Suppressor macrophage (primary cell): ENCODE measurements at regions not wholly inside any gene's neighbourhood (a gene's known extent, or its start where the extent isn't known, plus 50 kb on each side); places are given as distances from the start of the nearest gene placed in this dataset.
"Not testable (repeated sequence)": the region's sequence is repeated elsewhere in the genome, so short reads cannot be mapped to it uniquely, and the experiment has no call there.

Experiments used
- DNase-seq, 4 experiments: peaks; one replicate each; pipeline ENCODE4 v3.0.0-alpha.2; 2020 to 2022

DNA sequence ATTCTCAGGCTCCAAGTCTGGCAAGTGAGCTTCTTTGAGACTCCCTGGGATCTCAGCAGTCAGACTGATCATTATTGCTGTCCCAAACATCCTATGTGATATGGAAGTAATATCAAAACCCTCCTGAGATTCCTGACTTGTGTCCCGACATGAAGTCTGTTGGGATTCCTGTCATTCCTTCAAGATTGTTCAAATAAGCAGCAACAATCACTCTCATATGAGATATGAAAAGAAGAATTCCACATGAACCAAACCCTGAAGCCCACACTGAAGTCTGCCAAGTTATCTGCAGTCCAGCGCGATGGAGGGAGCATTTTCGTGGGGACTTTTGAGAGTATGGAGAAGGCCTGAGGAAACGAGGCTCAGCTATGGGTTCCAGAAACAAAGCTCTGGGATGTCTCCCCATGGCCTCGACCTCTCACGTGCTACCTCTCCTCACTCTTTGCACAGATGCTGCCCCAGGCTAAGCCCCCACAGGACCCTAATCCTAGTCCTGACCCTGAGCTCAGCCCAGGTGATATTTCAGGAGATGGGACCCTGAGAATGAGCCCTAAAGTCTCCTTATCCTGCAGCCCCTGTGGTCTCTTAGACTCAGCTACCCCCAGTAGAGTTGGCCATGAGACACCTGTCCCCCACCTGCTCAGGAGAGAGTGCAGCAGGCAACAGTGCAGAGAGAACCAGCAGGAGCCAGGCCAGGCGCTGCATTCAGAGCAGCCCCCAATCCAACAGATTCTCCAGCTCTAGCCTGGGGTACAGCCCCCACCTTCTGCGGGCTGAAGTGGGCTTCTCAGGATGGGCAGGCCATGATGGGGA, 100.2 kb downstream of the GGTLC2 start:
- no peak for DNase-seq

DNA sequence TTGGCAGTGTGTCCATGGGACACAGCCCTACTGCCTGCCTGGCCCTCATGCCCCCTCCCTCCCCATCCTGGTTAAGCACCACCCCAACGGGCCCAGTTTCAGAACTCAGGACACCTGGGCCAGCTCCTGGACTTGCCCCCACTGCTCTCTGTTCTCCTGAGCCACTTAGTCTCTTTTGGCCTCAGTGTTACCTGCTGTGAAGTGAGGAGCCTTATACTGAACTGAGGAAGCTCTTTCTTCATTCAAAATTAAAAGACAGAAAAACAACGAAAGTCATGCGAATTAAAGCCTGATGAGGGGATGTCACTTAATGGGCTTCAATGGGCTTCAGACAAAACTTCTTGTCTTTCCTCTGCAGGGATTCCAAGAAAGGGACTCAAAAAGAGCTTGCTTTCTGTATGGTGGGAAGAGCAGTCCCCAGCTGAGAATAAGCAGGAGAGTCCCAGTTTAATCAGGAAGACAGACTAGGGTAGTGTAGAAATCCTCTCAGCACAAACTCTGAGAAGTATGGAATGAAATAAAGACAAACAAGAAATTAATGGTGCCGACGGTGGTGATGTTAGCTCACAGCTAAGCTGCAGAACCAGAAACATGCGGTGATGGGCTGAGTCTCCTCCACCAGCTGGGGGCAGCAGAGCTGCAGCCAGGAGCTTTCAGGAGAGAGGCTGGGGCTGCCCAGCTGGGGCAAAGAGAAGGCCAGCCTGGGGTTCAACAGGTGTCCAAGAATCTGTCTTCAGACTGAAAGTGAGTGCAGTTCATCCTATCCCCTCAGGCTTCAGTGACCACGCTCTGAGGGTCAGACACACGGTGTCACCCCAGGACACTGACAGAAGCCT, 101.0 kb downstream of the GGTLC2 start:
- DNase-seq: peak; percentile 66 to 79 (median 71)

DNA sequence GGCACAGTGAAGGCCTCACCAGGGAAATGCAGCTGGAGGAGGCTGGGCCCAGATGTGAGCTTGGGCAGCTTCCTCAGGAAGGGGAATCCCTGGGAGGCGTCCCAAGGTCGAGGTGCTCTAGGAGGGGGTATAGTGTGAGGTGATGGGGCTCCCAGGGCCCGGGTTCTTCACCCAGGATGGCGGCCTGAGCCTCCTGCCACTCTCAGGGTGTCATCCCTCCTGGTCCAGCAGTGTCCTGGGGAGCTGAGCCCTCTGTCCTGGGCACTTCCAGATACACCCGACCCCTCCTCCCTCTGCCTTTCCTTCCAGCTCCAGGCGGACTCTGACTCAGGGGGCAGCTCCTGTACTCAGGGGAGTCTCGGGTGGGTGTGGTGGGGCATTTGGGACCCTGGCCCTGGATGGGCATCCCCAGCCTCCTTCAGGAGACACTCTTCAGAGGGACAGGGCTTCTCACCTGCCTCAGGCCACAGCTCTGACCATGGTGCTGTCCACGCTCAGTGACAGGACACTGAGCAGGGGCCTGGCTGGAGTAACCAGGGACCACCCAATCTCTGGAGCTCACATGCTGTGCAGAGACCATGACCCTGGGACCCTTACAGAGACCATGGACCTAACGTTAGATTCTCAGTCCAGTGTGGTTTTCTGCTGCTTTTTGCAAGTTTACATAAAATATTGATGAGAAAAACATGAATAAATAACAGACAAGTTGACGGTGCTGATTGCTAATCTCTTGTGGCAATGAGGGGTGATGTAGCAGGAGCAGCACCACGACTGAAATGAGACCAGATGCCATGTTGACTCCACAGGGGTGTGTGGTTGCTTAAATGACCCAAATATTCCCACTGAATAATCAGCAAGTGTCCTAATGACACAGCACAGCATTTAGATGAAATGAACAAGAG, 101.9 kb downstream of the GGTLC2 start:
- DNase-seq: no peak

DNA sequence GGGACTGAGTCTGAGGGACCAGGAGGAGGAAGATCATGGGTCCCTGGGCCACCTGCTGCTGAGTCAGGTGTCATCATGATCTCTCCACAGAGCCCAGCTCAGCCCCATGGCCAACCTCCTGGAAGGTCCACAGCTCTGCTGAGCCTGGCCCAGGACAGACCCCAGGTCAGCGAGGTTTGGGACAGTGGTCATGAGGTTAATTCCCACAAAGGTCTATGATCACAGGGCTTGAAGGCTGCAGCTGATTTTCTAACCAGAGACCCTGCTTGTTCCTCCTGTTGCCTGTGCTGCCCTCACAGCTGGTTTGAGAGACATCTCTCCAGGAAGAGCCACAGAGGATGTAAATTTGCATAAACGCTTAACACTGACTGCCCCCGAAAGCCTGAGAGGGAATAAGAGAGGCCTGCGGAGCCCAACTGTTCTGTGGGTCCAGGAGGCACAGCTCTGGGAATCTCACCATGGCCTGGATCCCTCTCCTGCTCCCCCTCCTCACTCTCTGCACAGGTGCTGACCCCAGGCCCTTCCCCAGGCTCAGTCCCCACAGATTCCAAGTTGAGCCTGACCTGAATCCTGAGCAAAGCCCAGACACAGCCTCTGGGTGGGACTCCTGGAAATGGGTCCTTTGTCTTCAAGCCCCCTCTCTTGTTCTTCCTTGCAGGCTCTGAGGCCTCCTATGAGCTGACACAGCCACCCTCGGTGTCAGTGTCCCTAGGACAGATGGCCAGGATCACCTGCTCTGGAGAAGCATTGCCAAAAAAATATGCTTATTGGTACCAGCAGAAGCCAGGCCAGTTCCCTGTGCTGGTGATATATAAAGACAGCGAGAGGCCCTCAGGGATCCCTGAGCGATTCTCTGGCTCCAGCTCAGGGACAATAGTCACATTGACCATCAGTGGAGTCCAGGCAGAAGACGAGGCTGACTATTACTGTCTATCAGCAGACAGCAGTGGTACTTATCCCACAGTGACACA, 102.8 kb downstream of the GGTLC2 start:
- DNase-seq: peak in 1 of 4 experiments; percentile 8

DNA sequence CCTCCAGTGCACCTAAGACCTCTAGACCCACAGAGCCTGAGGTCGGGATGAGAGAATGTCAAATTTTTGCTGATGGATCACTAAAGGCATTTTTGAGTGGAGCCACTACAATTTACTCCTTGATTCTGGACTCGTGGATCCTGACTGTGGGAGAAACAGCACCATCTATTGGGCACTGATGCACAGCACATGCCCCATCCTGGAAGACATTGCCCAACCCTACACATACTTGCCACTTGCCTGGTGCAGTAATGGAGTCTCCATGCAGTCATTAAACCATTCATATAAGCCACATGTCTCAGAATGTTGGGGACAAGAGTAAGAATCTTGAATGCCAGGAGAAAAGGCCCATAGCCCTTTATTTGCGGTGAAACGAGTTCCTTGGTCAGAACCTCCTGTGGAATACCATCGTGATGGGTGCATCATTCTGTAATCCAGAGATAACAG, 103.9 kb downstream of the GGTLC2 start:
- peak; percentile 72 to 81 (median 78) for DNase-seq

DNA sequence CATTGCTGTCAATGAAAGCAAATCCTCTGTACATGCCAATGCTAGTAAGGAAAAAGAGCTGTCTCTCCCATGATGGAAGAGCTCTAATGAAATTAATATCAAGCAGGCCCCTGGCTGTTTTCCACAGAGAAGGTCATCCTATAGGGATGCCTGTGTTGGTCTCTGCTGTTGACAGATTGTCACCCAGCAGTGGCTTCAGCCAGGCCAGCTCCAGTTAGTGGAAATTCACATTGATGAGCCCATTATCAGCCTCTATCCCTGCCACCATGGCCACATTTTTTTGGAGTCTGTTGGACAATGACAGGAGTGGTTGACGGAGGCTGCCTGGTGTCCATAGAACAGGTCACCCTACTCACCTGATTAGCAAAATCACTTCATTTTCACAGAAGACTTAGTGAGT, 104.3 kb downstream of the GGTLC2 start:
- DNase-seq: no peak

GRCh38 chr22:22749167-22749758, 104.8 kb downstream of the GGTLC2 start:
- DNase-seq: no peak

DNA sequence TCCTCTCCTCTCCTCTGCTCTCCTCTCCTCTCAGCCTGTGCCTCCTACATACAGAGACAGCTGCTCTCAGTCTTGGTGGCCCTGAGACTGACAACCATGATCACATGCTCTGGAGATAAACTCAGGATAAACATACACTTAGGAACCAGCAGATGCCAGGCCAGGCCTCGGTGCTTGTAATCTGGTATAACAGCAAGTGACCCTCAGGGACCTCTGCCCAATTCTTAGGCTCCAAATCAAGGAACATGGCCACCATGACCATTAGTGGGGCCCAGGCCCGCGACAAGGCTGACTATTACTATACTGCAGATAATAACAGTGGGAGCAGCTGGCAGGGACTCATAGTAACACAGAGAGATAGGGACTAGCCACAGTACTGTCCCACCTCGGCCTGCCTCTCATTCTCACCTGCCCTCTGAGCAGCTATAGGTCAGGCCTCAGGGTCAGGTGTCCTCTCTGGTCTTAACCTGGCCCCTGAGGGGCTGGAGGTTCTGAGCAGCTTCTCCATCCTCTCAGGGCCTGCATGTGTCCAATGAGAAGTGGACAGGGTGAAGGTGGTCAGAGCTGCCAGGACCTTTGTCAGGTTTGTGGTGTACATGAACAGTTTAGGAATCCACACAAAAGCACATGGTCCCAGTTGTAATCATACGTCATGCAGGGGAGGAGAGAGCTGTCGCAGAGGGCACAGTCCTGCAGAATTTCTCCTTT, 106.1 kb downstream of the GGTLC2 start:
- DNase-seq: no peak

- no peak for DNase-seq
These were observed 106.7 kb downstream of the GGTLC2 start for GRCh38 chr22:22751043-22751603.

DNA sequence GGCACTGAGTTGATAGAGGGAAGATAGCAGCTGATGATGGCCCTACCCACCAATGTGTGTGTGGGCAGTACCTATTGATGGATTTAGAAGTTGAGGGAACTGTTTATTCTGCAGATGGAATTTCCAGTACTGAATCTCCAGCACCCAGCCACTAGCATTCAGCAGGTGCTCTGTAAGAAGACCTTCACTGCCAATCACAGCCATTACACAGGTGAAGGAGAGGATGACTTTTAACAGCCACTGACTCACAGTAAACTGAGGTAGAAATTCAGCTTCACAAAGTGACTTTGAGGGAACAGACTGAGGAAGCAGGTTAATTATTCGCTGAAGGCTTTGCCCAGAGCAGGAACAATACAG, 107.8 kb downstream of the GGTLC2 start:
- DNase-seq: no peak

DNA sequence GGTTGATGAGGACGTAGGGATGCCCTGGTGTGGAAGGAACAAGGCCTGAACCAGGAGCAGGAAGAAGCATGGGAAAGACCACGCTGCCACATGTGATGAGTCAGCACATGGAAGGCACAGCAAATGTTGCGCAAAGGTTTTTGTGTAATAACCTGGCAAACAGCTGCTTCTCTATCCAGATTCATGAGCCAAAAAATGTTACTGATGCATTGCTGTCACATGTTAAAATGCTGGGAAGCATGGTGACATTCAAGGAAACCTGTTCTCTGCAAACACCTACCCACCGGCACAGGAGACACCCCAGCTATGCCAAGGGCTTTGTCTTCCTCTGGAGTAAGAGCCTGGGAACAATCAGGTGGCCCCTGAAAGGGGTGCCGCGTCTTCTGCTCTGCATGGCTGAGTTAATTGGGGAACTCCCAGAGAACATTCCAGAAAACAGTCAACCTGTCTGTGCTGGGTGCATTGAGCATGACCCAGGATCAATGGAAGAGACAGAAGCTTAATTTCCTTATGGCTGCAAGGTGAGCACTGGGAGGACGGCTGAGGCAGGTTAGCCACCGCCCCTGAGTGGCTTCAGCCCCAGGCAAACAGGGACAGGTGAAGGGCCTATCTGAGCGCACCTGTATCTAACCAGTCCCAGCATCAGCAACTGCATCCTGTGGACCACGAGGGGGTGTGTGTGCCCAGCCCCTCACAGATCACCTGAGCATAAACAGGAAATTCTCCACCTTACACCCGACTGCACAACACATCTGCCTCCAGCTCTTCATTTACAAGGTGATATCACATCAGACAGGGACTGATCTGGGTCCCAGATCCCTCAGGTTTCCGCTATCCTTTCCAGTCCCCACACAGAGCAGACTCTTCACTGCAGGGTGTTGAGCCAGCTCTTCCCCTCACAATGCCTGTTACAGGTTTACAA, 108.4 kb downstream of the GGTLC2 start:
- peak; percentile 68 to 82 (median 77) for DNase-seq

DNA sequence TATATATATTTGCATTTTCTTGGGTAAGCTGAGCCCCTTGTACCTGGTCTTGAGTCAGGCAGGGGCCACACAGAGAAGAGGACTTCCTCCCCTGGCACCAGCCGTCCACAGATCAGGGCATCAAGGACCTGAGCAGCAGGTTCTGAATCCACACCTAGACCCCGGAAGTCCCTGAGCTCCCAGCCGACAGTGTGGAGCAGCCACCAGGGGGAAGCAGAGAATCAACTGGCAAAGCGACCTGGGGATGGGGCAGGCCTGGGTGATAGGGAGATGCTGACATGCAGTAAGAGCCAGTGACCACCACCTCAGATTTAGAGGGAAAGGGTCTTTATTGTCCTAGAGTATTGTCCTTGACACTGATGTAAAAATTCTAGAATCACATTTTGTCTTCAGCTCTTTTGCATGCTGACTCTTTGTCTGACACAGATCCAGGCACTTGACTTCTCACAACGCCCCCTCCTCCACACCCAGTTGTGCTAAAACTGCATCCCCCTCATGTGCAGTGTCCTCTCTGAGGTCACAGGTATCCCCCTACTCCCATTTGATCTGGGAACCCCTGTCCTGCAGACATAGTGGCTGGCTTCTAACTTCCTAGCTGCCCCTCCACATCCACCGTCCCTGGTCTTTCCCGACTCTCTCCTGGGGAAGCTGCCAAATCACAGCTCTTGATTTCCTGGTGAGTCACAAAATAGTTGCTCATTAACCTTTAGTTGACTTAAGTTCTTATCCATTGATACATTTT, 109.3 kb downstream of the GGTLC2 start:
- peak; percentile 66 to 77 (median 72) for DNase-seq

GRCh38 chr22:22754268-22754657, 109.8 kb downstream of the GGTLC2 start:
- no peak for DNase-seq

DNA sequence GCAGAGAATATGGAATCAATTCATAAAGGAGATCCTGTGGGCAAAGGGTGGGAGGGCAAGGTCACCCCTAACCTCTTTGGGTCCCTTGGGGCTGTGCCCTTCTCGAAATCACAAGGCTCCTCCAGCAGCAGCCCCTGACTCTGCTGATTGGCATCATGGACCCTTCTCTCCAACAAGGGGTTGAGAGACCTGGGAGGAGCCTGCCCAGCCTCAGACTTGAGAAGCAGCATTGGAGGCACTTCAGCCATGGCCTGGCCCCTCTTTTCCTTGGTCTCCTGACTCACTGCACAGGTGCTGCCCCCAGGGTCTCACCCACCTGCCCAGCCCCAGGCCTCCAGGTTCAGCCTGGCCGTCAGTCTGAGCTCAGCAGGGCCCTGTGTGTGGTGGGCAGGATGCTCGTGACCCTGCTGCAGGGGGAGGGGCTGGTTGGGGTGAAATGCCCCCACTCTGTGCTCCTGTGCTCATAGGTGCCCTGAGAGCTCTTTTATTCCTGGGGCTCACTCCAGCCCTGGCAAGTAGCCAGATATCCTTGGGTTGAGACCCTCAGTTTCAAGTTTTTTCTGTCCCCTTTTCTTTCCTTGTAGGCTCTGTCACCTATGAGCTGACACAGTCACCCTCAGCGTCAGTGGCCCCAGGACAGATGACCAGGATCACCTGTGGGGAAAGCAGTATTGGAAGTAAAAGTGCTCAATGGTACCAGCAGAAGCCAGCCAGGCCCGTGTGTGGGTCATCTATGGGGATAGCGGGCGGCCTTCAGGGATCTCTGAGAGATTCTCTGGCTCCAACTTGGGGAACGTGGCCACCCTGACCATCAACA, 110.8 kb downstream of the GGTLC2 start:
- DNase-seq: no peak

DNA sequence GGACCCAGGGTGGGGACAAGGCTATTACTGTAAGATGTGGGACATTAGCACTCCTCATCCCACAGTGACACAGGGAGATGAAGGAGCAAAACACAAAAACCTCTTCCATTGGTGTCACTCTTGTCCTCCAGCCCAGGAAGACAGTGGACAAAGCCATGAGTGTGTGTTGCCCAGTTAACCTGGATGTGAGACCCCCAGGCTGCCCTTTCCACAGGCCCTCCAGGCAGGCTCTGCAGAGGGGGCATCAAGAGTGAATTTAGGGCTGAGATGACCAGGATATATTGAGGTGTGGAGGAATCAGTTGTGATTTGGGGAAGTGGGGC, 111.3 kb downstream of the GGTLC2 start:
- no peak for DNase-seq

DNA sequence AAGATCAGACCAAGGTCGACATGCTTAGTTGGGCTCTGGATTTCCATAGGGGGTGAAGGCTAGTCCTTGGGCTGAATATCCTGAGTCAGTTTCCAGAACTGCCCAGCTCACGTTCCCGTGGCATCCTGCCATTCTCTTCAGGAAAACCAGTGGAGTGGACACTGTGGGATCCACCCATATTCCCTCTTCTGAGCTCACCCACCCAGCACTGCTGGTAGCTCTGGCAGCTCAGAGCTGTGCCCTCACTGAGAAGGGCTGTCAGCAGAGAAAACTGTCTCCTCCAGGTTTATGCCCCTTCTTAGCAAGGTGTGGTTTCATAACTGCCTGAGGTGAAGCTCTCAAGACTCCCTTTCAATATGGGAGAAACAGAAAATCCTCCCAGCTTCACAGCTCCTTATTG, 111.7 kb downstream of the GGTLC2 start:
- DNase-seq: no peak

GRCh38 chr22:22756551-22757201, 112.3 kb downstream of the GGTLC2 start:
- not testable (repeated sequence) for DNase-seq
